Activated CD8-positive, alpha-beta T cell treated with anti-CD3 and anti-CD28 coated beads for 36 hours (primary cell): ENCODE measurements at regions not wholly inside any gene's neighbourhood (a gene's known extent, or its start where the extent isn't known, plus 50 kb on each side); places are given as distances from the start of the nearest gene placed in this dataset.

ENCODE experiments used
- ATAC-seq: fragments of 200-7000 bp; cut with Tn5 transposase; one replicate; pipeline ENCODE4 v1.10.0; 2021; ENCODE audit warnings: mild to moderate bottlenecking, moderate library complexity
- CTCF ChIA-PET: fragments of 350-600 bp; sonication (Branson Sonifier 250); formaldehyde crosslinking; loops from one replicate; lab custom pipeline; 2021; ENCODE audit warnings: antibody characterized with exemption; lab: Charles Lee
- POLR2A ChIA-PET: fragments of 350-600 bp; sonication (Branson Sonifier 250); formaldehyde crosslinking; loops from one replicate; lab custom pipeline; 2021; ENCODE audit warnings: antibody characterized with exemption; lab: Charles Lee
- DNase-seq: peaks from one replicate; pipeline ENCODE4 v3.0.0-alpha.2; 2020
- H3K27ac Mint-ChIP-seq: one replicate; pipeline ENCODE4 v1.8.0; 2021; ENCODE audit warnings: mild to moderate bottlenecking, mixed read lengths
- H3K27me3 Mint-ChIP-seq: one replicate; pipeline ENCODE4 v1.8.0; 2021; ENCODE audit warnings: mixed read lengths
- H3K36me3 Mint-ChIP-seq: one replicate; pipeline ENCODE4 v1.8.0; 2021; ENCODE audit warnings: low read depth, mixed read lengths
- H3K4me1 Mint-ChIP-seq: one replicate; pipeline ENCODE4 v1.8.0; 2021; ENCODE audit warnings: low read depth, mixed read lengths
- H3K4me3 Mint-ChIP-seq: one replicate; pipeline ENCODE4 v1.8.0; 2021; ENCODE audit warnings: mild to moderate bottlenecking, moderate library complexity, mixed read lengths
- H3K9me3 Mint-ChIP-seq: one replicate; pipeline ENCODE4 v1.8.0; 2021; ENCODE audit warnings: mixed read lengths
- CTCF ChIP-seq: fragments of 200-600 bp; IDR thresholded peaks from one replicate; pipeline ENCODE4 v1.8.0; 2022; ENCODE audit warnings: antibody characterized with exemption, mild to moderate bottlenecking
- intact Hi-C: fragments of 100-400 bp; cut with micrococcal nuclease; formaldehyde crosslinking; loops from one replicate; pipeline ENCODE4 v1.10.0; 2022

- TF ChIP-seq CTCF = no peak
- H3K4me3 Mint-ChIP-seq = no peak overlapping the region
- ATAC-seq = no peak
- no peak for DNase-seq
- no peaks in the 10 kb centered on the region for H3K27me3 Mint-ChIP-seq
- no peak overlapping the region for H3K27ac Mint-ChIP-seq
- ChIA-PET CTCF (no interaction called here), POLR2A (no interaction called here)
- H3K9me3 Mint-ChIP-seq = peaks cover 15% of the 10 kb centered on the region
- no peaks in the 10 kb centered on the region for H3K4me1 Mint-ChIP-seq
- H3K36me3 Mint-ChIP-seq = no peaks in the 10 kb centered on the region
- intact Hi-C loops = no loop called here
Measured at GRCh38 chr7:51732116-51732515, 415.5 kb upstream of the COBL start.

- Mint-ChIP-seq H3K9me3 (peaks cover 15% of the 10 kb centered on the region), H3K4me1 (no peaks in the 10 kb centered on the region), H3K4me3 (no peak overlapping the region), H3K27me3 (no peaks in the 10 kb centered on the region), H3K36me3 (no peaks in the 10 kb centered on the region), H3K27ac (no peak overlapping the region)
- DNase-seq = no peak
- ATAC-seq = no peak
- intact Hi-C loops = no loop called here
- no peak for TF ChIP-seq CTCF
- ChIA-PET CTCF (no interaction called here), POLR2A (no interaction called here)
Measured at GRCh38 chr7:51731075-51731474, 414.5 kb upstream of the COBL start.

- ChIA-PET POLR2A (no interaction called here), CTCF (no interaction called here)
- no peaks in the 10 kb centered on the region for H3K27me3 Mint-ChIP-seq
- intact Hi-C loops = no loop called here
- peaks cover 21% of the 10 kb centered on the region for H3K9me3 Mint-ChIP-seq
- H3K27ac Mint-ChIP-seq = no peak overlapping the region
- DNase-seq (no peak), ATAC-seq (no peak)
- TF ChIP-seq CTCF = no peak
- no peaks in the 10 kb centered on the region for H3K36me3 Mint-ChIP-seq
- no peaks in the 10 kb centered on the region for H3K4me1 Mint-ChIP-seq
- H3K4me3 Mint-ChIP-seq = no peak overlapping the region
Measured at GRCh38 chr7:51727441-51727840, 410.8 kb upstream of the COBL start.

- H3K27ac Mint-ChIP-seq = no peak overlapping the region
- H3K36me3 Mint-ChIP-seq = no peaks in the 10 kb centered on the region
- no peak overlapping the region for H3K4me3 Mint-ChIP-seq
- DNase-seq (no peak), ATAC-seq (no peak)
- no peak for TF ChIP-seq CTCF
- peaks cover 5% of the 10 kb centered on the region for H3K9me3 Mint-ChIP-seq
- intact Hi-C loops = no loop called here
- ChIA-PET POLR2A (no interaction called here), CTCF (no interaction called here)
- H3K27me3 Mint-ChIP-seq = no peaks in the 10 kb centered on the region
- H3K4me1 Mint-ChIP-seq = no peaks in the 10 kb centered on the region
Measured at GRCh38 chr7:51706851-51707250, 390.2 kb upstream of the COBL start.

GRCh38 chr7:51705701-51706100 is 389.1 kb upstream of the COBL start:
- H3K36me3 Mint-ChIP-seq = no peaks in the 10 kb centered on the region
- no peaks in the 10 kb centered on the region for H3K27me3 Mint-ChIP-seq
- H3K9me3 Mint-ChIP-seq = peaks cover 7% of the 10 kb centered on the region
- ATAC-seq = no peak
- no peaks in the 10 kb centered on the region for H3K4me1 Mint-ChIP-seq
- intact Hi-C loops = no loop called here
- no peak for DNase-seq
- no peak overlapping the region for H3K4me3 Mint-ChIP-seq
- TF ChIP-seq CTCF = no peak
- CTCF ChIA-PET = no interaction called here
- no peak overlapping the region for H3K27ac Mint-ChIP-seq
- POLR2A ChIA-PET = no interaction called here
